IMR-90 (cell line): ENCODE measurements at regions not wholly inside any gene's neighbourhood (a gene's known extent, or its start where the extent isn't known, plus 50 kb on each side); places are given as distances from the start of the nearest gene placed in this dataset.
"Not testable (repeated sequence)": the region's sequence is repeated elsewhere in the genome, so short reads cannot be mapped to it uniquely, and the experiment has no call there.

Source experiments
- ATAC-seq: fragments of 200-7000 bp; cut with Tn5 transposase; 2 replicates; pipeline ENCODE4 v1.9.1; 2020; ENCODE audit warnings: low read depth, mild to moderate bottlenecking, moderate library complexity
- BruUV-seq: library from RNA; stranded (reverse); fragments of 400-500 nt; replicated peaks from 2 replicates; lab custom pipeline; 2021; lab: Mats Ljungman, UMichigan
- CTCF ChIA-PET: fragments of 300-600 bp; formaldehyde crosslinking; extraction: SDS; loops from one replicate; lab custom pipeline; 2021; ENCODE audit warnings: antibody characterized with exemption; lab: Yijun Ruan, JAX
- POLR2A ChIA-PET: fragments of 300-600 bp; sonication (Branson Sonifier 250); formaldehyde crosslinking; loops from one replicate; lab custom pipeline; 2022; ENCODE audit warnings: antibody characterized with exemption; ENCODE audit not compliant: unreplicated experiment; lab: Charles Lee
- DNase-seq: peaks from one replicate; pipeline ENCODE4 v3.0.0; 2013
- H2AFZ ChIP-seq: replicated peaks from 2 replicates; pipeline ENCODE3; 2013; ENCODE audit warnings: low read length, mild to moderate bottlenecking; ENCODE audit not compliant: poor library complexity
- H2AK5ac ChIP-seq: 2 replicates; pipeline ENCODE4 v1.6.1; 2013; ENCODE audit warnings: low read depth, low read length, inconsistent platforms
- H2AK9ac ChIP-seq: replicated peaks from 2 replicates; pipeline ENCODE3; 2013; ENCODE audit warnings: mild to moderate bottlenecking, low read depth, low read length, moderate library complexity; ENCODE audit not compliant: poor library complexity
- H2BK120ac ChIP-seq: 2 replicates; pipeline ENCODE4 v1.6.1; 2013; ENCODE audit warnings: low read depth, low read length, inconsistent platforms
- H2BK15ac ChIP-seq: 3 replicates; pipeline ENCODE4 v1.6.1; 2013; ENCODE audit warnings: low read depth, low read length, inconsistent platforms
- H2BK20ac ChIP-seq: 2 replicates; pipeline ENCODE4 v1.6.1; 2013; ENCODE audit warnings: low read depth, mild to moderate bottlenecking, inconsistent platforms, low read length, moderate library complexity
- H2BK5ac ChIP-seq: 2 replicates; pipeline ENCODE4 v1.6.1; 2013; ENCODE audit warnings: mild to moderate bottlenecking, low read depth, low read length, inconsistent platforms; ENCODE audit not compliant: poor library complexity, severe bottlenecking
- H3K14ac ChIP-seq: replicated peaks from 2 replicates; pipeline ENCODE4 v1.6.1; 2013; ENCODE audit warnings: low read depth, low read length, inconsistent platforms
- H3K18ac ChIP-seq: 2 replicates; pipeline ENCODE4 v1.6.1; 2013; ENCODE audit warnings: low read depth, low read length, control low read depth
- H3K23ac ChIP-seq: 2 replicates; pipeline ENCODE4 v1.6.1; 2013; ENCODE audit warnings: low read depth, low read length, inconsistent platforms
- H3K27ac ChIP-seq: 2 replicates; pipeline ENCODE4 v1.5.1; 2013; ENCODE audit warnings: mild to moderate bottlenecking, control low read depth, low read length; ENCODE audit not compliant: insufficient read depth
- H3K27me3 ChIP-seq: 2 replicates; pipeline ENCODE4 v1.6.1; 2013; ENCODE audit warnings: low read length; ENCODE audit not compliant: control insufficient read depth, insufficient read depth
- H3K36me3 ChIP-seq: 2 replicates; pipeline ENCODE4 v1.6.1; 2013; ENCODE audit warnings: low read length, mixed read lengths; ENCODE audit not compliant: control insufficient read depth, insufficient read depth
- H3K4ac ChIP-seq: 2 replicates; pipeline ENCODE4 v1.6.1; 2013; ENCODE audit warnings: low read depth, low read length, inconsistent platforms
- H3K4me1 ChIP-seq: 2 replicates; pipeline ENCODE4 v1.6.1; 2013; ENCODE audit warnings: low read length, mixed read lengths; ENCODE audit not compliant: control insufficient read depth, insufficient read depth
- H3K4me2 ChIP-seq: 2 replicates; pipeline ENCODE4 v1.6.1; 2013; ENCODE audit warnings: low read depth, mild to moderate bottlenecking, control low read depth, low read length, moderate library complexity
- H3K4me3 ChIP-seq: 2 replicates; pipeline ENCODE4 v1.5.1; 2013; ENCODE audit warnings: low read depth, mild to moderate bottlenecking, control low read depth, low read length, moderate library complexity; ENCODE audit not compliant: insufficient read depth
- H3K56ac ChIP-seq: 2 replicates; pipeline ENCODE4 v1.6.1; 2013; ENCODE audit warnings: low read length, inconsistent platforms; ENCODE audit not compliant: insufficient read depth; ENCODE audit errors: extremely low read depth
- H3K79me1 ChIP-seq, 2 experiments: 2 replicates each; pipeline ENCODE4 v1.6.1; 2013; ENCODE audit warnings: low read length in 2 of 2, inconsistent platforms in 1 of 2, low read depth in 1 of 2
- H3K9ac ChIP-seq: 2 replicates; pipeline ENCODE4 v1.6.1; 2013; ENCODE audit warnings: low read depth, low read length, control low read depth
- H3K9me1 ChIP-seq: 2 replicates; pipeline ENCODE4 v1.6.1; 2013; ENCODE audit warnings: low read length, inconsistent platforms; ENCODE audit not compliant: insufficient read depth
- H3K9me3 ChIP-seq: 2 replicates; pipeline ENCODE4 v1.6.1; 2013; ENCODE audit warnings: low read length; ENCODE audit not compliant: control insufficient read depth, insufficient read depth
- H4K20me1 ChIP-seq: 2 replicates; pipeline ENCODE4 v1.6.1; 2013; ENCODE audit warnings: low read length, inconsistent platforms; ENCODE audit not compliant: insufficient read depth
- H4K5ac ChIP-seq: 2 replicates; pipeline ENCODE4 v1.6.1; 2013; ENCODE audit warnings: mild to moderate bottlenecking, low read depth, low read length, control low read depth
- H4K8ac ChIP-seq, 2 experiments: 2 replicates each; pipeline ENCODE4 v1.6.1; 2013; ENCODE audit warnings: low read depth in 2 of 2, low read length in 2 of 2, control low read depth in 1 of 2, inconsistent platforms in 1 of 2
- H4K91ac ChIP-seq: 2 replicates; pipeline ENCODE4 v1.6.1; 2013; ENCODE audit warnings: low read depth, low read length, inconsistent platforms; ENCODE audit not compliant: insufficient read depth
- WGBS, 2 experiments: methylation state at CpG; one replicate each; pipeline versions ENCODE4 v1.1.5 to v1.1.7; 2013; ENCODE audit warnings: missing lambda C conversion rate in 2 of 2; ENCODE audit not compliant: insufficient read length in 1 of 2; ENCODE audit errors: extremely low coverage in 2 of 2; 5-methylcytosine and 5-hydroxymethylcytosine counted together
- dilution Hi-C: fragments of 300-500 bp; cut with HindIII; formaldehyde crosslinking; loops from one replicate; pipeline ENCODE4 v1.14.3; 2018; ENCODE audit warnings: low sequenced_read_pairs; ENCODE audit not compliant: unreplicated experiment
- in situ Hi-C: fragments of 300-500 bp; cut with MboI; formaldehyde crosslinking; loops from 3 replicates; pipeline ENCODE4 v1.14.3; 2019; ENCODE audit warnings: low sequenced_read_pairs, inconsistent platforms, mixed read lengths
- intact Hi-C: fragments of 100-400 bp; cut with micrococcal nuclease; formaldehyde crosslinking; loops from 2 replicates; pipeline ENCODE4 v1.10.0; 2022

DNA sequence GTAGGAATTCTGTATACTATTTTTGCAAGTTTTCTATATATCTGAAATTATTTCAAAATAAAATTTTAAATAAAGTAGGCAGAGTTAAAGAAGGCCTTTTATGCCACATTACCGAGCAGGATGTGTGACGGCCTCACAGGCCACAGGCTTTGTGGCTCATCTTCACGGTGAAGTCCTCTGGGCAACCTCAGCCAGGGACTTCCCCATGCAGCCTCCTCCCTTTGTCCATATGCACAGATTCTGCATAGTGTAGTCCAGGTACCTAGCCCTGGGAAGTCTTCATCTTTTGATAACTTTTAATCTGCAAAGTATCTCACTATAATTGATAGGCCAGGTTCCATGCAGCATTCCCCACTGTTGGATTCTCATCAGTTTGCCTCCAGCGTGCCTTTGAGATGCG, 62.8 kb downstream of the ARHGAP11B start:
- ATAC-seq, H3K14ac ChIP-seq, H3K9ac ChIP-seq, H2BK5ac ChIP-seq, intact Hi-C loops, H3K4ac ChIP-seq, BruUV-seq, DNase-seq, in situ Hi-C loops, H3K79me1 ChIP-seq, H2AFZ ChIP-seq, H3K23ac ChIP-seq, H3K56ac ChIP-seq, H2BK20ac ChIP-seq, H4K5ac ChIP-seq, H2AK9ac ChIP-seq, H2BK15ac ChIP-seq, CTCF ChIA-PET, dilution Hi-C loops, H4K8ac ChIP-seq, H2BK120ac ChIP-seq, H3K27ac ChIP-seq, H4K91ac ChIP-seq, POLR2A ChIA-PET, H3K4me2 ChIP-seq, H3K27me3 ChIP-seq, H3K36me3 ChIP-seq, H3K4me3 ChIP-seq, H3K9me1 ChIP-seq, H4K20me1 ChIP-seq, H3K4me1 ChIP-seq, H2AK5ac ChIP-seq, H3K9me3 ChIP-seq, H3K18ac ChIP-seq: not testable (repeated sequence)
- 94% methylated on average over 3 of the region's 5 CpGs; no CpG with 5 or more reads in 1 of the 2 experiments for WGBS, 2 experiments

DNA sequence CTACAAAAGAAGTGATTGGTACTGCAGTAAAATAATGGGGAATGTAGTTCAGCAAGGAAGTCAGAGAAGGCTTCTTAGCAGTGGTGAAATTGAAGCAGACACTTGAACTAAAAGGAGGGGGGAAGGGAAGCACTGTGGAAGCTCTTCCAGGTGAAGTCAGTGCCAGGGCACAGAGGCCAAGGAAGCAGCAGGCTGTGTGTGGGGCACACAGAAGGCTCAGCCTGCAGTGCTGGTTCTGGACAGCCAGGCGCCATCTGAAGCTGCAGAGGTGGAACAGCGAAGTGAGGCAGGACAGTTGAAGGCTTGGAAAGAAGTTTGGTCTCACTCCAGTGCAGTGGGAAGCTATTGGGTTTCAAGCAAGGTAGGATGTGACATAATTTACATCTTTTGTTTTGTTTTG, 64.2 kb downstream of the ARHGAP11B start:
- H2BK20ac ChIP-seq, H3K18ac ChIP-seq, H3K4ac ChIP-seq, H2AFZ ChIP-seq, intact Hi-C loops, H2BK5ac ChIP-seq, H3K27ac ChIP-seq, ATAC-seq, H3K4me3 ChIP-seq, H4K8ac ChIP-seq, H2AK9ac ChIP-seq, H3K79me1 ChIP-seq, dilution Hi-C loops, H3K36me3 ChIP-seq, POLR2A ChIA-PET, H3K9me3 ChIP-seq, H3K9ac ChIP-seq, H3K27me3 ChIP-seq, DNase-seq, H3K56ac ChIP-seq, in situ Hi-C loops, H4K5ac ChIP-seq, H4K91ac ChIP-seq, H2BK120ac ChIP-seq, H3K4me1 ChIP-seq, CTCF ChIA-PET, H3K14ac ChIP-seq, H2AK5ac ChIP-seq, H3K9me1 ChIP-seq, H2BK15ac ChIP-seq, H3K4me2 ChIP-seq, H3K23ac ChIP-seq, BruUV-seq, H4K20me1 ChIP-seq: not testable (repeated sequence)
- no CpG with 5 or more reads among the region's 2 CpGs for WGBS, 2 experiments
